ENCODE measurements at regions not wholly inside any gene's neighbourhood (a gene's known extent, or its start where the extent isn't known, plus 50 kb on each side); places are given as distances from the start of the nearest gene placed in this dataset.

GRCh38 chr11:37404231-37404630 is 806.2 kb upstream of the RAG2 start:
- TF ChIP-seq CTCF (IDR thresholded peaks at IDR 0.05): no peak
- TF ChIP-seq POLR2A (IDR thresholded peaks at IDR 0.05): no peak

Data from ovary (tissue), 3 donors.